H1 (cell line): ENCODE measurements at regions not wholly inside any gene's neighbourhood (a gene's known extent, or its start where the extent isn't known, plus 50 kb on each side); places are given as distances from the start of the nearest gene placed in this dataset.

Experiments
- CHD1 ChIP-seq: IDR thresholded peaks from 2 replicates; pipeline ENCODE4 v1.6.1; 2012; ENCODE audit warnings: low read depth, low read length, improper control_type of control experiment
- CTCF ChIP-seq, 3 experiments: IDR thresholded peaks; 1 replicate in 2 of 3; 2 replicates in 1 of 3; pipeline versions ENCODE4 v1.5.1 to v1.6.1; 2011; ENCODE audit warnings: low read length in 3 of 3, mild to moderate bottlenecking in 3 of 3, inconsistent platforms in 2 of 3, low read depth in 1 of 3, moderate library complexity in 1 of 3; ENCODE audit not compliant: insufficient read depth in 1 of 3; ENCODE audit errors: control extremely low read depth in 1 of 3
- KDM4A ChIP-seq: IDR thresholded peaks from one replicate; pipeline ENCODE4 v1.7.1; 2012; ENCODE audit warnings: low read depth, mild to moderate bottlenecking, moderate library complexity, low read length, inconsistent platforms; ENCODE audit not compliant: severe bottlenecking
- SP1 ChIP-seq: IDR thresholded peaks from 2 replicates; pipeline ENCODE4 v1.6.1; 2011; ENCODE audit warnings: low read depth, low read length
- TAF1 ChIP-seq: IDR thresholded peaks from 2 replicates; pipeline ENCODE4 v1.6.1; 2011; ENCODE audit warnings: mild to moderate bottlenecking, low read depth, low read length
- TEAD4 ChIP-seq: IDR thresholded peaks from 2 replicates; pipeline ENCODE4 v1.6.1; 2012; ENCODE audit warnings: low read depth, low read length, inconsistent platforms, mixed read lengths

GRCh38 chr6:93562582-93562981 is 143.2 kb upstream of the EPHA7 start (continued):
- TF ChIP-seq KDM4A, result no peak
- TF ChIP-seq TEAD4, result no peak
- TF ChIP-seq CTCF (IDR thresholded peaks at IDR 0.05; ENCODE audit: control extremely low read depth in 1 of 3, insufficient read depth in 1 of 3, low read depth in 1 of 3, low read length in 3 of 3), result no peak
- no peak for TF ChIP-seq CHD1
- no peak for TF ChIP-seq TAF1
- TF ChIP-seq SP1, result no peak
